ENCODE measurements at regions not wholly inside any gene's neighbourhood (a gene's known extent, or its start where the extent isn't known, plus 50 kb on each side); places are given as distances from the start of the nearest gene placed in this dataset.

DNA sequence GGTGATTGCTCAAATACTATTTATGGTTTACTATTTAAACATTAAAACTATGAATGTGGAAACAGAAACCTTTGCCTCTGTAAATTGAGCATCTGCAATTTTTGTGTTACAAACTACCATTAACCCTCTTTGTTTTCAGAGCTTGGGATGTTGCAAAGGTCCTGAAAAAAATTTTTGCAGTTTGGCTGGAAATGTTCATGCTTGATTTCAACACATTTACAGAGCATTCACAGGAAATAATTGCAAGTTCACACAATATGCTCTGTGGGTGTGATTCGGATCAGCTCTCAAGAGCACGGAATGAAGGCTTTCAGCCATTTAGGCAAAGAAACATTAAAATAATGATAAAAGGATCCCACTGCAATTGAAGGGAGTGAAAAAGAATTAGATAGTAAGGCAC lies 232.9 kb downstream of the ATP23 start:
- TF ChIP-seq, protein P1, sequence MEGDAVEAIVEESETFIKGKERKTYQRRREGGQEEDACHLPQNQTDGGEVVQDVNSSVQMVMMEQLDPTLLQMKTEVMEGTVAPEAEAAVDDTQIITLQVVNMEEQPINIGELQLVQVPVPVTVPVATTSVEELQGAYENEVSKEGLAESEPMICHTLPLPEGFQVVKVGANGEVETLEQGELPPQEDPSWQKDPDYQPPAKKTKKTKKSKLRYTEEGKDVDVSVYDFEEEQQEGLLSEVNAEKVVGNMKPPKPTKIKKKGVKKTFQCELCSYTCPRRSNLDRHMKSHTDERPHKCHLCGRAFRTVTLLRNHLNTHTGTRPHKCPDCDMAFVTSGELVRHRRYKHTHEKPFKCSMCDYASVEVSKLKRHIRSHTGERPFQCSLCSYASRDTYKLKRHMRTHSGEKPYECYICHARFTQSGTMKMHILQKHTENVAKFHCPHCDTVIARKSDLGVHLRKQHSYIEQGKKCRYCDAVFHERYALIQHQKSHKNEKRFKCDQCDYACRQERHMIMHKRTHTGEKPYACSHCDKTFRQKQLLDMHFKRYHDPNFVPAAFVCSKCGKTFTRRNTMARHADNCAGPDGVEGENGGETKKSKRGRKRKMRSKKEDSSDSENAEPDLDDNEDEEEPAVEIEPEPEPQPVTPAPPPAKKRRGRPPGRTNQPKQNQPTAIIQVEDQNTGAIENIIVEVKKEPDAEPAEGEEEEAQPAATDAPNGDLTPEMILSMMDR (conservative IDR thresholded peaks at IDR 0.05; ENCODE audit: low read depth, low read length) = no peak
- no peak for TF ChIP-seq MAFK (IDR thresholded peaks at IDR 0.05; ENCODE audit: low read depth, low read length)
